Endodermal cell (in vitro differentiated cells): ENCODE measurements at regions not wholly inside any gene's neighbourhood (a gene's known extent, or its start where the extent isn't known, plus 50 kb on each side); places are given as distances from the start of the nearest gene placed in this dataset.

Source experiments
- DNase-seq: peaks from one replicate; pipeline ENCODE4 v3.0.0-alpha.2; 2017
- H3K27ac ChIP-seq: 2 replicates; pipeline ENCODE4 v1.5.1; 2013; ENCODE audit warnings: mild to moderate bottlenecking, low read depth, low read length, moderate library complexity
- H3K27me3 ChIP-seq: 2 replicates; pipeline ENCODE4 v1.6.1; 2013; ENCODE audit warnings: mild to moderate bottlenecking, low read length, moderate library complexity; ENCODE audit not compliant: insufficient read depth, control insufficient read depth, poor library complexity, severe bottlenecking
- H3K36me3 ChIP-seq: 2 replicates; pipeline ENCODE4 v1.7.0; 2013; ENCODE audit warnings: mild to moderate bottlenecking, low read length, moderate library complexity; ENCODE audit not compliant: control insufficient read depth, insufficient read depth
- H3K4me1 ChIP-seq: one replicate; pipeline ENCODE4 v1.7.0; 2013; ENCODE audit warnings: low read length; ENCODE audit not compliant: control insufficient read depth, insufficient read depth
- H3K4me3 ChIP-seq: 2 replicates; pipeline ENCODE4 v1.5.1; 2013; ENCODE audit warnings: mild to moderate bottlenecking, low read length, moderate library complexity
- H3K9ac ChIP-seq: 2 replicates; pipeline ENCODE4 v1.6.1; 2013; ENCODE audit warnings: mild to moderate bottlenecking, low read length, moderate library complexity; ENCODE audit not compliant: poor library complexity, severe bottlenecking; ENCODE audit errors: extremely low read depth
- H3K9me3 ChIP-seq: 2 replicates; pipeline ENCODE4 v1.6.1; 2013; ENCODE audit warnings: mild to moderate bottlenecking, low read length, moderate library complexity; ENCODE audit not compliant: control insufficient read depth
- H3K27ac Mint-ChIP-seq: 2 replicates; pipeline ENCODE4 v1.8.0; 2020; ENCODE audit warnings: mixed read lengths
- H3K27me3 Mint-ChIP-seq: 2 replicates; pipeline ENCODE4 v1.8.0; 2021; ENCODE audit warnings: mild to moderate bottlenecking, mixed read lengths; ENCODE audit not compliant: insufficient read depth
- H3K36me3 Mint-ChIP-seq: 2 replicates; pipeline ENCODE4 v1.8.0; 2020; ENCODE audit warnings: low read depth, mixed read lengths
- H3K4me1 Mint-ChIP-seq: 2 replicates; pipeline ENCODE4 v1.8.0; 2020; ENCODE audit warnings: mixed read lengths
- H3K4me3 Mint-ChIP-seq: 2 replicates; pipeline ENCODE4 v1.8.0; 2020; ENCODE audit warnings: mild to moderate bottlenecking, moderate library complexity, mixed read lengths
- H3K9me3 Mint-ChIP-seq: 2 replicates; pipeline ENCODE4 v1.8.0; 2020; ENCODE audit warnings: mild to moderate bottlenecking, mixed read lengths
- whole genome bisulfite sequencing, 2 experiments: methylation state at CpG; one replicate each; pipeline versions ENCODE4 v1.1.5 to v1.1.7; 2013; ENCODE audit warnings: missing lambda C conversion rate in 2 of 2, mixed read lengths in 1 of 2; ENCODE audit not compliant: insufficient coverage in 1 of 2, insufficient read length in 1 of 2; 5-methylcytosine and 5-hydroxymethylcytosine counted together
- TF ChIP-seq, protein P1 (sequence below): fragments of 200-600 bp; sonication (generic); conservative IDR thresholded peaks from 2 replicates; pipeline ENCODE4 v1.5.0; 2021; ENCODE audit warnings: antibody characterized with exemption, mild to moderate bottlenecking

GRCh38 chr6:154572556-154572955, 62.1 kb upstream of the CNKSR3 start:
- TF ChIP-seq, protein P1, sequence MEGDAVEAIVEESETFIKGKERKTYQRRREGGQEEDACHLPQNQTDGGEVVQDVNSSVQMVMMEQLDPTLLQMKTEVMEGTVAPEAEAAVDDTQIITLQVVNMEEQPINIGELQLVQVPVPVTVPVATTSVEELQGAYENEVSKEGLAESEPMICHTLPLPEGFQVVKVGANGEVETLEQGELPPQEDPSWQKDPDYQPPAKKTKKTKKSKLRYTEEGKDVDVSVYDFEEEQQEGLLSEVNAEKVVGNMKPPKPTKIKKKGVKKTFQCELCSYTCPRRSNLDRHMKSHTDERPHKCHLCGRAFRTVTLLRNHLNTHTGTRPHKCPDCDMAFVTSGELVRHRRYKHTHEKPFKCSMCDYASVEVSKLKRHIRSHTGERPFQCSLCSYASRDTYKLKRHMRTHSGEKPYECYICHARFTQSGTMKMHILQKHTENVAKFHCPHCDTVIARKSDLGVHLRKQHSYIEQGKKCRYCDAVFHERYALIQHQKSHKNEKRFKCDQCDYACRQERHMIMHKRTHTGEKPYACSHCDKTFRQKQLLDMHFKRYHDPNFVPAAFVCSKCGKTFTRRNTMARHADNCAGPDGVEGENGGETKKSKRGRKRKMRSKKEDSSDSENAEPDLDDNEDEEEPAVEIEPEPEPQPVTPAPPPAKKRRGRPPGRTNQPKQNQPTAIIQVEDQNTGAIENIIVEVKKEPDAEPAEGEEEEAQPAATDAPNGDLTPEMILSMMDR, result no peak
- no peaks in the 10 kb centered on the region for H3K4me1 ChIP-seq
- no peak overlapping the region for H3K4me3 ChIP-seq
- 97 to 100% methylated on average over 5 to 6 of the region's 6 CpGs for WGBS, 2 experiments
- no peak overlapping the region for H3K27ac ChIP-seq
- H3K9me3 ChIP-seq, result no peaks in the 10 kb centered on the region
- H3K9ac ChIP-seq, result no peak overlapping the region
- Mint-ChIP-seq H3K4me1 (no peaks in the 10 kb centered on the region), H3K36me3 (no peaks in the 10 kb centered on the region), H3K27me3 (no peaks in the 10 kb centered on the region), H3K4me3 (no peak overlapping the region), H3K27ac (no peak overlapping the region), H3K9me3 (no peaks in the 10 kb centered on the region)
- H3K36me3 ChIP-seq, result no peaks in the 10 kb centered on the region
- no peak for DNase-seq
- H3K27me3 ChIP-seq, result no peaks in the 10 kb centered on the region

DNA sequence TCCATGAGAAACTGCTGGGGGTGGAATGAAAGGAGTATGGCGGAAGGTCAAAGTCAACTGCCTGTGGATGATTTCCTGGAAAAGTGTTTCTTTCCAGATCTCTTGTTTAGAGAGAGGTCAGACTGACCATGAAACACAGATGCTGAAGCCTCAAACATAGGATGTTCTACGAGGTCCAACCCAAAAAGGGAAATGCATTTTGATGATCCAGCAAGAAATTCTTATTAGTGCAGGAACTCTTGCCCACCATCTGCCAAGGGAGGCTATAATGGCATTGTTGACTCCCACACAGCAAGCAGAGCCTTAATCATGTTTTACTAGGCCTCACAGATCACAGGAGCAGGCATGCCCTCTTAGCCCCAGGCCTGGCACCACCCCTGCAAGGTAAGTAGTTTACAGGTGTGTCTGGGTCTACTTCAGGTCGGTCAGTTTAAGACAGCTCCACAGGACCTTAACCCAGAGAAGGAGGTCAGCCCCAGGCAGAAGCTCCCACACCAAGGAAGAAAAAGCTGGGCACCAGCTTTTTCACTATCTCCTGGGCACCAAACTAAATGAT, 67.6 kb upstream of the CNKSR3 start:
- H3K4me1 ChIP-seq, result no peaks in the 10 kb centered on the region
- H3K27ac Mint-ChIP-seq, result no peak overlapping the region
- TF ChIP-seq, protein P1, result no peak
- no peak overlapping the region for H3K4me3 ChIP-seq
- H3K36me3 ChIP-seq, result no peaks in the 10 kb centered on the region
- no peaks in the 10 kb centered on the region for H3K4me1 Mint-ChIP-seq
- 81 to 93% methylated on average over 2 to 3 of the region's 3 CpGs for WGBS, 2 experiments
- no peaks in the 10 kb centered on the region for H3K27me3 ChIP-seq
- no peak for DNase-seq
- peaks cover 5% of the 10 kb centered on the region for H3K9me3 Mint-ChIP-seq
- H3K27me3 Mint-ChIP-seq, result no peaks in the 10 kb centered on the region
- H3K9me3 ChIP-seq, result no peaks in the 10 kb centered on the region
- H3K9ac ChIP-seq, result no peak overlapping the region
- H3K36me3 Mint-ChIP-seq, result no peaks in the 10 kb centered on the region
- no peak overlapping the region for H3K4me3 Mint-ChIP-seq
- H3K27ac ChIP-seq, result no peak overlapping the region

GRCh38 chr6:154579046-154579445, 68.6 kb upstream of the CNKSR3 start:
- 96% methylated on average over 2 of the region's 2 CpGs for WGBS, 2 experiments
- TF ChIP-seq, protein P1, result no peak

More at GRCh38 chr6:154579046-154579445, 68.6 kb upstream of the CNKSR3 start:
- no peaks in the 10 kb centered on the region for H3K9me3 ChIP-seq
- no peak overlapping the region for H3K27ac Mint-ChIP-seq
- no peaks in the 10 kb centered on the region for H3K36me3 Mint-ChIP-seq
- no peak overlapping the region for H3K4me3 ChIP-seq
- H3K4me1 Mint-ChIP-seq, result no peaks in the 10 kb centered on the region
- no peak for DNase-seq
- H3K9ac ChIP-seq, result no peak overlapping the region
- no peak overlapping the region for H3K27ac ChIP-seq
- H3K36me3 ChIP-seq, result no peaks in the 10 kb centered on the region
- H3K4me1 ChIP-seq, result no peaks in the 10 kb centered on the region
- no peaks in the 10 kb centered on the region for H3K27me3 ChIP-seq
- peaks cover 5% of the 10 kb centered on the region for H3K9me3 Mint-ChIP-seq
- no peak overlapping the region for H3K4me3 Mint-ChIP-seq
- H3K27me3 Mint-ChIP-seq, result no peaks in the 10 kb centered on the region
